IPS-NIHi11 (cell line): ENCODE measurements at regions not wholly inside any gene's neighbourhood (a gene's known extent, or its start where the extent isn't known, plus 50 kb on each side); places are given as distances from the start of the nearest gene placed in this dataset.
"Not testable (repeated sequence)": the region's sequence is repeated elsewhere in the genome, so short reads cannot be mapped to it uniquely, and the experiment has no call there.

Experiments
- DNase-seq: peaks from one replicate; pipeline ENCODE4 v3.0.0; 2012; ENCODE audit warnings: mixed read lengths, low spot score

DNA sequence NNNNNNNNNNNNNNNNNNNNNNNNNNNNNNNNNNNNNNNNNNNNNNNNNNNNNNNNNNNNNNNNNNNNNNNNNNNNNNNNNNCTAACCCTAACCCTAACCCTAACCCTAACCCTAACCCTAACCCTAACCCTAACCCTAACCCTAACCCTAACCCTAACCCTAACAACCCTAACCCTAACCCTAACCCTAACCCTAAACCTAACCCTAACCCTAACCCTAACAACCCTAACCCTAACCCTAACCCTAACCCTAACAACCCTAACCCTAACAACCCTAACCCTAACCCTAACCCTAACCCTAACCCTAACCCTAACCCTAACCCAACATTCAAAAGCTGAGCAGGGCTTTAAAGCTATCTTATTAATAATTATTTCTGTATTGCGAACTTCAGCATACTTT, 182.5 kb upstream of the FAM20C start:
- not testable (repeated sequence) for DNase-seq

GRCh38 chr7:32565-33280, 159.6 kb upstream of the FAM20C start:
- not testable (repeated sequence) for DNase-seq

DNA sequence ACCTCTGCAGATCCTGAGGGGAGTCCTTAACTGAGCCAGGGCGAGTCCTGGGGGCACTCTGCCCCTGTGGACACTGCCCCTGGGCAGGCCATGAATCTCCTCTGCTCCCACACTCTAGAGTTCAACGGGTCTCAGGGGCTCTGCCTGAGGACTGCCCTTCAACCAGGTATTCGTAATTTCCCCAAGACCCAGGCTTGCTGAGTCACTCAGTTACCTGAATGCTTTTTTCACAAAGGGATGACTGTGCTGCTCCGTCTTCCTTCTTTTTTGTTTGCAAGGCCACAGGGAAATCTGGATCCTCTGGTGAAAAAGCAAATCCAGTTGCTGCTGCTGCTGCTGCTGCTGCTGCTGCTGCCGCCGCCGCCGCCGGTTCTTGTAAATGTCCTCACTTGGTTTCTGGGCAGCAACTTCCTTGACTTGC, 157.2 kb upstream of the FAM20C start:
- DNase-seq: not testable (repeated sequence)

DNA sequence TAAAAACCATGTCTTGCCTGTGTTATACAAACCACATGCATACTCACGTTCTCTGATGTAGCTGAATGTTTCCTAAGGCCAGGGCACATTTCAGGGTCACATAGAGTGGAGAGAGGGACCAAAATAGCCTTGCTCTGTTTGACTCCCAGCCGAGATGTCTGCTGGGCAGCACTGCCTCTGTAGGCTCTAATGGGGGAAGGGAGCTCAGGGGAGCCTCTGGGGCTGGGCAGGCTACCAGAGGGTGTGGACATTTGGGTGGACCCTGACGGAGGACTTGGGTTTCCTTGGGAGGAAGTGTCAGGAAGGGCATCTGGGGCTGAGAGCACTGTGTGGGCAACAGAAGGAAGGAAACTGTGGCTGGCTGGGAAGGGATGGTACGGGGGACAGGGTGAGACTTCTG, 155.8 kb upstream of the FAM20C start:
- DNase-seq: not testable (repeated sequence)

- not testable (repeated sequence) for DNase-seq
These were observed 154.7 kb upstream of the FAM20C start for GRCh38 chr7:37656-38055.

GRCh38 chr7:38444-38843, 153.9 kb upstream of the FAM20C start:
- not testable (repeated sequence) for DNase-seq

GRCh38 chr7:39984-40740, 152.2 kb upstream of the FAM20C start:
- DNase-seq: not testable (repeated sequence)

DNA sequence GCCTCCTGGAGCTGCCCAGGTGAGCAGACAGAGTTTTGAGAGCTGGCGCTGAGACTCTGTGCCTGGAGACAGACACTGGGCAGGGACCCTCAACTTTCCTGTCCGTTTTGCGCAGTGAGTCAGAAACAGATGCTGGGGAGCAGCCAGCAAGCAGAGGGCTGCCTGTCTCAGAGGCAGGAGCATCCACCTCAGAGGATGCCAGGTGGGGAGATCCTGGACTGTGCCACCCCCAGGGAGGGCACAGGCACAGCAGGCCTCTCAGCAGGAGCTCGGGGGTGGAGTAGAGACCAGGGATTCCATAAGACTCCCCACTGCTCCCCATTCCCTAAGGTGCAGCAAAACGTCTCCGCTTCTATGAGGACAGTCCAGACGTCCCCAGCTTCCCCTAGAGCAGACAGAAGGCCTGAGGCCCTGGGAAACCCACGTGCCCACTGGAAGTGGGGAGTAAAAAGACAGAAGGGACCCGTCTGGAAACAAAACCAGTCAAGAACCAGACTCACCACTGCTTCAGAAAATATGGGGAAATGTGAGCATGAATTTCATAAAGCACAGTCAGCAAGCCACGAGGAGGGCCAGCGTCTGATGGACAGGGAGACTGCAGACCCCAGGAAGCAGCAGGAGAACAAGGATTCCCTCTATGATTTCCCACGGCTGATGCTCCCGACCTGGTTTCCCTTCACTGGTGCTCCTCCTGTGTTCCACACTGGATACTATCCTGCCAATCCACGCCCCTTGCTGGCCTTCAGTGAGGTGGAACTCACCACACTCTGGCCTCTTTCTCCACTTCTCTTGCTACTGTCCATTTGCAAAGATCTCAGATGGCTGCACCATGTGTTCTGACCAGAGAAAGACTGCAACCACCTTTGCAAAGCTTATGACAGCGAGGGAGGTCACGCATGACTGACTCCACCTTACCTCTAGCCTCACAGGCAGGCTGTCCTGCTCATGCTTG, 151.3 kb upstream of the FAM20C start:
- no peak for DNase-seq

DNA sequence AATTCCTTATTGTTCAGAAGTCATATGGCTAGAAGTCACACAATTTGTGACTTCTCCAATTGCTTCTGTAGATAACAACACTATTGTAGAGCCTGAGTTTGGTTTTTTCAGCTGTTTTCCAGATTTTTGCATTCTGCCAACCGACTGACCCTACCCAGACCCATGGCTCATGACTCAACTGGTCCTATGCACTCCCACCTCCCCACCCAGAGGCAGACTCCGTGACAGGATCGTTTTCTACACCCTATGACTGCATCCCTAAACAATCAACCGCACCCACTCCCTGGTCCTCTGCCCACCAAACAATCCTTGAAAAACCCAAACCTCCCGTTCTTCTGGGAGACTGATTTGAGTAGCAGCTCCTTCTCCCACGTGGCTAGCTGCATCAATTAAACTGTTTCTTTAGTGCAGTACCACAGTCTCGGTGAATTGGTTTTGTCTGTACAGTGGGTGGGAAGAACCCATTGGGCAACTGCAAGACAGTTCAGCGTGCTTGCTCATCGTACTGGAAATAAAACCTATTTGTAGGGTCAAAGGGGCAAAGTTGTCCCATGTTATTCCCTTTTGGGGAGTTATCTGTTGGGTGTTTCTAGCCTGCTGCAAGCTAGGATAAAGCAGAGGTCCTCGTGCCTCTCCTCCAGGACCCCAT, 150.3 kb upstream of the FAM20C start:
- DNase-seq: no peak

- no peak for DNase-seq
These were observed 148.4 kb upstream of the FAM20C start for GRCh38 chr7:43791-44540.

DNA sequence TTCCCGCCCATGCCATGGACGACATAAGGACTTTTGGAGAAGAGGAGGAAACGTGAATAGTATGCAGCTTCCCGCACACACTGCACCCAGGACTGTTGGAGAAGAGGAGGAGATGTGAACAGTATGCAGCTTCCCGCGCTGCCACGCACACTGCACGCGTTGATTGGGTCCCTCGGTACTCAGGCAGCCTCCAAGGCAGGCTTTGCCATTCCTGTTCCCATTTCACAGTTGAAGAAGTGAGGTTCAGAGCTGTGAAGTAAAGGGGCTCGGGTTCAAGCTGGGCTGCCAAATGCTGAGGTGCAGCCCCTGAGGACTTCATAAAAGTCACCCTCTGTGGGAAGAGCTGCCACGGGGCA, 147.9 kb upstream of the FAM20C start:
- no peak for DNase-seq

DNA sequence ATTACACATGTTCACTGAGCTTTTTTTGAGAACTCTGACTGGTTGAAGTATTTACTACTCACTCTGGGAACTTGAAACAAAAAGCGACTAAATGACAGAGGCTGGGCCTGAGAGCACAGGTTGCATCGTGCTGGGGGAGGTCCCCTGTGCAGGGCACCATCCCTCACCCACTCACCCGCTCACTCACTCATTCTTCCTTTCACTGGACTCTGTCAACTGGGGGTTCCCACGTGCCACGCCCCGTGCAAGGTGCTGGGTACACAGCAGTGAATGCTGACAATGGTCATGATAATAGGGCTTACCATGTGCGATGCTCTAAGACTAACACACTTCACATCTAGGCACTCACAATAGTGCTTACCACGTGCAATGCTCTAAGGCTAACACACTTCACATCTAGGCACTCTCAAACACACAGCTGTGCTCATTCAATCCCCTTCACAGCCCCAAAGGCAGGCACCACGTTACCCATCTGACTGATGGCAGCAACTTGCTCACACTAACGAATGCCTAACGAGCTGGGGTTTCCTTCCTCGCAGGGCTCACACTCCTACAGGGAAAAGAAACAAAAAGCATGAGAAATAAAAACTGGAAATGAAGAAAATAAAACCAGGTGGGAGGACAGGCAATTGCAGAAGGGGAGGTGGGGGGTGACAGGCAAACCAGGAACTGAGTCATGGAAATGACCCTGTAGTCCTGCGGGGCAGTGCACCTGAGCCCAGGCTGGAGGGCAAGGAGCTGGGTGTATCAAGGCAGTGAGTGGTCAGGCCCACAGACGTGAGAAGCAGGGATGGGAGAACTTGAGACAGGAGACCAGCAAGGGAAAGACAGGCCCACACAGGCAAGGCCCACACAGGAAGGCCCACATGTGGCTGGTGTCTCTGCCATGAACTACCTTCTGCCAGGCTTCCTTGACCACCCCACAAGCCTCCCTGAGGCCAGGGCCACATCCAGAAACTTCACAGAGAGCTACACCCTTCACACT, 147.0 kb upstream of the FAM20C start:
- DNase-seq: no peak

GRCh38 chr7:46123-46829, 146.1 kb upstream of the FAM20C start:
- no peak for DNase-seq

DNA sequence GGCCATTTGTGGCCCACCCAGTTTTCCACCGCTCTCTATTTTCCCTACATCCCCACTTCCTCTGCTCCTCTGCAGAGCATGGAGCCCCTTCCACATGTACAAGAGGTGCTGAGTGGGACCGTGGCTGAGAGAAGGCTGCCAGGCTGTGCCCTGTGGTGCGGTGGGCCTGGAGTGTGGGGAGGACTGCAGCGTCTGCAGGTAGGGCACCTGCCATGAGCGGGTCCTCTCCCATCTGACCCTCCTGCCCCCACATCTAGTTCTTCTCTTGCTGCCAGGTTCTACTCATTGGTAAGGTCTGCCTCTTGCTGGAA, 145.6 kb upstream of the FAM20C start:
- DNase-seq: no peak

GRCh38 chr7:51456-52068, 140.8 kb upstream of the FAM20C start:
- no peak for DNase-seq

- DNase-seq: no peak
These were observed 140.3 kb upstream of the FAM20C start for GRCh38 chr7:52100-52499.

DNA sequence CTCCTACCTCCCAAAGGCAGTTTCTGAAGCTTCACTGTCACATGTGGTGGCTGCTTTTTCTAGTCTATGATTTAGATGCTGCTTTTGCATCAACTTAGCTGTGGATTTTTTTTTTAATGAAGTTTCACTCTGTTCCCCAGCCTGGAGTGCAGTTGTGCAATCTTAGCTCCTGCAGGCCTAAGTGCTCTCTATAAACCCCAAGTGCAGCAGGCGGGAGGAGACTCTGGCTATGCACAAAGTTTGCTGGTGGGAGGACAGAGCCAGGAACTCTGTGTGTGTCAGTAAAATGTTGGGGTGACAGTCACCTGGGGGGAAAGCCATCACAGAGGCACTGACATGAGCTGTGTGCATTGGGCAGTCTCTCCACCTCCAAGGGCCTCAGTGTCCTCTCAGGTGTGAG, 138.8 kb upstream of the FAM20C start:
- no peak for DNase-seq

GRCh38 chr7:54615-55014, 137.8 kb upstream of the FAM20C start:
- no peak for DNase-seq

- no peak for DNase-seq
These were observed 136.6 kb upstream of the FAM20C start for GRCh38 chr7:55690-56248.
